ENCODE measurements at regions not wholly inside any gene's neighbourhood (a gene's known extent, or its start where the extent isn't known, plus 50 kb on each side); places are given as distances from the start of the nearest gene placed in this dataset.
"Not testable (repeated sequence)": the region's sequence is repeated elsewhere in the genome, so short reads cannot be mapped to it uniquely, and the experiment has no call there.

GRCh38 chr3:87788516-87788915 lies 270.3 kb downstream of the CGGBP1 start:
- Histone ChIP-seq H3K36me3 (ENCODE audit: insufficient read depth, low read length) (no peaks in the 10 kb centered on the region), H3K27me3 (ENCODE audit: insufficient read depth, low read length) (peaks cover 25% of the 10 kb centered on the region), H3K9me3 (ENCODE audit: low read length) (no peaks in the 10 kb centered on the region), H2AFZ (ENCODE audit: low read depth, low read length) (no peak overlapping the region), H3K4me3 (ENCODE audit: low read length) (no peak overlapping the region), H3K4me1 (ENCODE audit: insufficient read depth, low read length) (peaks cover 4% of the 10 kb centered on the region)

- H3K9me3 ChIP-seq (ENCODE audit: low read length): no peaks in the 10 kb centered on the region
- no peak overlapping the region for H3K4me3 ChIP-seq (ENCODE audit: low read length)
- no peak overlapping the region for H2AFZ ChIP-seq (ENCODE audit: low read depth, low read length)
- no peaks in the 10 kb centered on the region for H3K4me1 ChIP-seq (ENCODE audit: insufficient read depth, low read length)
- H3K27me3 ChIP-seq (ENCODE audit: insufficient read depth, low read length): no peaks in the 10 kb centered on the region
- no peaks in the 10 kb centered on the region for H3K36me3 ChIP-seq (ENCODE audit: insufficient read depth, low read length)
Observed at GRCh38 chr3:87780811-87781210, 278.0 kb downstream of the CGGBP1 start.

- H3K27me3 ChIP-seq (ENCODE audit: insufficient read depth, low read length): no peaks in the 10 kb centered on the region
- H3K4me1 ChIP-seq (ENCODE audit: insufficient read depth, low read length): no peaks in the 10 kb centered on the region
- no peaks in the 10 kb centered on the region for H3K9me3 ChIP-seq (ENCODE audit: low read length)
- H3K36me3 ChIP-seq (ENCODE audit: insufficient read depth, low read length): no peaks in the 10 kb centered on the region
- no peak overlapping the region for H3K4me3 ChIP-seq (ENCODE audit: low read length)
- H2AFZ ChIP-seq (ENCODE audit: low read depth, low read length): no peak overlapping the region
Observed at GRCh38 chr3:87778876-87779275, 279.9 kb downstream of the CGGBP1 start.

- Histone ChIP-seq H3K36me3 (ENCODE audit: insufficient read depth, low read length) (no peaks in the 10 kb centered on the region), H3K9me3 (ENCODE audit: low read length) (no peaks in the 10 kb centered on the region), H3K4me3 (ENCODE audit: low read length) (no peak overlapping the region), H2AFZ (ENCODE audit: low read depth, low read length) (no peak overlapping the region), H3K27me3 (ENCODE audit: insufficient read depth, low read length) (no peaks in the 10 kb centered on the region), H3K4me1 (ENCODE audit: insufficient read depth, low read length) (peaks cover 5% of the 10 kb centered on the region)
Observed at GRCh38 chr3:87771337-87772192, 287.2 kb downstream of the CGGBP1 start.

- Histone ChIP-seq H3K9me3 (ENCODE audit: low read length) (no peaks in the 10 kb centered on the region), H3K36me3 (ENCODE audit: insufficient read depth, low read length) (no peaks in the 10 kb centered on the region), H3K4me3 (ENCODE audit: low read length) (no peak overlapping the region), H3K27me3 (ENCODE audit: insufficient read depth, low read length) (no peaks in the 10 kb centered on the region), H2AFZ (ENCODE audit: low read depth, low read length) (no peak overlapping the region), H3K4me1 (ENCODE audit: insufficient read depth, low read length) (peaks cover 6% of the 10 kb centered on the region)
Observed at GRCh38 chr3:87766721-87767120, 292.1 kb downstream of the CGGBP1 start.

GRCh38 chr3:87765256-87765655 lies 293.5 kb downstream of the CGGBP1 start:
- H3K36me3 ChIP-seq (ENCODE audit: insufficient read depth, low read length): no peaks in the 10 kb centered on the region
- no peak overlapping the region for H3K4me3 ChIP-seq (ENCODE audit: low read length)
- no peaks in the 10 kb centered on the region for H3K9me3 ChIP-seq (ENCODE audit: low read length)
- H3K4me1 ChIP-seq (ENCODE audit: insufficient read depth, low read length): peaks cover 6% of the 10 kb centered on the region
- H3K27me3 ChIP-seq (ENCODE audit: insufficient read depth, low read length): no peaks in the 10 kb centered on the region
- no peak overlapping the region for H2AFZ ChIP-seq (ENCODE audit: low read depth, low read length)

- Histone ChIP-seq H3K4me3 (ENCODE audit: low read length) (no peak overlapping the region), H3K36me3 (ENCODE audit: insufficient read depth, low read length) (no peaks in the 10 kb centered on the region), H3K9me3 (ENCODE audit: low read length) (no peaks in the 10 kb centered on the region), H3K4me1 (ENCODE audit: insufficient read depth, low read length) (peaks cover 4% of the 10 kb centered on the region), H2AFZ (ENCODE audit: low read depth, low read length) (no peak overlapping the region), H3K27me3 (ENCODE audit: insufficient read depth, low read length) (no peaks in the 10 kb centered on the region)
Observed at GRCh38 chr3:87761795-87762194, 297.0 kb downstream of the CGGBP1 start.

- H3K4me3 ChIP-seq (ENCODE audit: low read length): no peak overlapping the region
- H3K9me3 ChIP-seq (ENCODE audit: low read length): no peaks in the 10 kb centered on the region
- no peaks in the 10 kb centered on the region for H3K36me3 ChIP-seq (ENCODE audit: insufficient read depth, low read length)
- no peaks in the 10 kb centered on the region for H3K27me3 ChIP-seq (ENCODE audit: insufficient read depth, low read length)
- no peaks in the 10 kb centered on the region for H3K4me1 ChIP-seq (ENCODE audit: insufficient read depth, low read length)
- H2AFZ ChIP-seq (ENCODE audit: low read depth, low read length): no peak overlapping the region
Observed at GRCh38 chr3:87761341-87761740, 297.5 kb downstream of the CGGBP1 start.

- Histone ChIP-seq H3K9me3 (ENCODE audit: low read length) (no peaks in the 10 kb centered on the region), H3K4me3 (ENCODE audit: low read length) (no peak overlapping the region), H3K36me3 (ENCODE audit: insufficient read depth, low read length) (no peaks in the 10 kb centered on the region), H2AFZ (ENCODE audit: low read depth, low read length) (no peak overlapping the region), H3K27me3 (ENCODE audit: insufficient read depth, low read length) (no peaks in the 10 kb centered on the region), H3K4me1 (ENCODE audit: insufficient read depth, low read length) (no peaks in the 10 kb centered on the region)
Observed at GRCh38 chr3:87756616-87757015, 302.2 kb downstream of the CGGBP1 start.

GRCh38 chr3:87755852-87756251 lies 303.0 kb downstream of the CGGBP1 start:
- Histone ChIP-seq H3K27me3 (ENCODE audit: insufficient read depth, low read length) (no peaks in the 10 kb centered on the region), H3K9me3 (ENCODE audit: low read length) (no peaks in the 10 kb centered on the region), H3K4me3 (ENCODE audit: low read length) (no peak overlapping the region), H3K4me1 (ENCODE audit: insufficient read depth, low read length) (no peaks in the 10 kb centered on the region), H2AFZ (ENCODE audit: low read depth, low read length) (no peak overlapping the region), H3K36me3 (ENCODE audit: insufficient read depth, low read length) (no peaks in the 10 kb centered on the region)

- H3K36me3 ChIP-seq (ENCODE audit: insufficient read depth, low read length): no peaks in the 10 kb centered on the region
- no peak overlapping the region for H2AFZ ChIP-seq (ENCODE audit: low read depth, low read length)
- no peaks in the 10 kb centered on the region for H3K4me1 ChIP-seq (ENCODE audit: insufficient read depth, low read length)
- H3K27me3 ChIP-seq (ENCODE audit: insufficient read depth, low read length): no peaks in the 10 kb centered on the region
- H3K4me3 ChIP-seq (ENCODE audit: low read length): no peak overlapping the region
- H3K9me3 ChIP-seq (ENCODE audit: low read length): no peaks in the 10 kb centered on the region
Observed at GRCh38 chr3:87742250-87742649, 316.6 kb downstream of the CGGBP1 start.

GRCh38 chr3:87740894-87741293 lies 317.9 kb downstream of the CGGBP1 start:
- not testable (repeated sequence) for H3K9me3 ChIP-seq (ENCODE audit: low read length); H3K27me3 ChIP-seq (ENCODE audit: insufficient read depth, low read length)

GRCh38 chr3:87737817-87738216 lies 321.0 kb downstream of the CGGBP1 start:
- H2AFZ ChIP-seq (ENCODE audit: low read depth, low read length); H3K9me3 ChIP-seq (ENCODE audit: low read length); H3K4me1 ChIP-seq (ENCODE audit: insufficient read depth, low read length); H3K27me3 ChIP-seq (ENCODE audit: insufficient read depth, low read length); H3K36me3 ChIP-seq (ENCODE audit: insufficient read depth, low read length); H3K4me3 ChIP-seq (ENCODE audit: low read length): not testable (repeated sequence)

More at GRCh38 chr3:87740894-87741293, 317.9 kb downstream of the CGGBP1 start:
- H3K36me3 ChIP-seq (ENCODE audit: insufficient read depth, low read length); H2AFZ ChIP-seq (ENCODE audit: low read depth, low read length); H3K4me1 ChIP-seq (ENCODE audit: insufficient read depth, low read length); H3K4me3 ChIP-seq (ENCODE audit: low read length): not testable (repeated sequence)

Measured in neuron (in vitro differentiated cells).